ENCODE measurements at regions not wholly inside any gene's neighbourhood (a gene's known extent, or its start where the extent isn't known, plus 50 kb on each side); places are given as distances from the start of the nearest gene placed in this dataset.
A peak's percentile ranks its signal among the peaks of the same experiment; 100 is the strongest.

- TF ChIP-seq CTCF (IDR thresholded peaks at IDR 0.05): no peak
- no peak overlapping the region for H3K4me3 ChIP-seq
- no peak for DNase-seq (ENCODE audit: low spot score in 2 of 2)
Observed at GRCh38 chr5:32989815-32990214, 278.7 kb downstream of the NPR3 start.

GRCh38 chr5:32990593-32991420 lies 279.7 kb downstream of the NPR3 start:
- intact Hi-C loops (cut with DNase I): no loop called here
- Histone ChIP-seq H3K4me1 (no peaks in the 10 kb centered on the region), H3K27me3 (no peaks in the 10 kb centered on the region), H3K27ac (no peak overlapping the region), H3K36me3 (no peaks in the 10 kb centered on the region), H3K9me3 (no peaks in the 10 kb centered on the region), H3K4me3 (peak overlapping the region; percentile 15 to 25)
- no peak for TF ChIP-seq CTCF (IDR thresholded peaks at IDR 0.05)
- no peak for DNase-seq (ENCODE audit: low spot score in 2 of 2)

More at GRCh38 chr5:32989815-32990214, 278.7 kb downstream of the NPR3 start:
- H3K27me3 ChIP-seq: no peaks in the 10 kb centered on the region
- no peaks in the 10 kb centered on the region for H3K36me3 ChIP-seq
- no peak overlapping the region for H3K27ac ChIP-seq
- no peaks in the 10 kb centered on the region for H3K4me1 ChIP-seq
- intact Hi-C loops (cut with DNase I): no loop called here
- H3K9me3 ChIP-seq: no peaks in the 10 kb centered on the region

- H3K36me3 ChIP-seq: no peaks in the 10 kb centered on the region
- DNase-seq (ENCODE audit: low spot score in 2 of 2): no peak
- H3K27ac ChIP-seq: no peak overlapping the region
- no peaks in the 10 kb centered on the region for H3K27me3 ChIP-seq
- intact Hi-C loops (cut with DNase I): no loop called here
- no peaks in the 10 kb centered on the region for H3K4me1 ChIP-seq
- no peak for TF ChIP-seq CTCF (IDR thresholded peaks at IDR 0.05)
- H3K9me3 ChIP-seq: no peaks in the 10 kb centered on the region
- no peak overlapping the region for H3K4me3 ChIP-seq
Observed at GRCh38 chr5:32991421-32991815, 280.3 kb downstream of the NPR3 start.

GRCh38 chr5:32996336-32996735 lies 285.2 kb downstream of the NPR3 start:
- intact Hi-C loops (cut with DNase I): no loop called here
- H3K9me3 ChIP-seq: no peaks in the 10 kb centered on the region
- H3K4me1 ChIP-seq: no peaks in the 10 kb centered on the region
- no peak for DNase-seq (ENCODE audit: low spot score in 2 of 2)
- H3K4me3 ChIP-seq: no peak overlapping the region
- no peaks in the 10 kb centered on the region for H3K36me3 ChIP-seq
- no peaks in the 10 kb centered on the region for H3K27me3 ChIP-seq
- H3K27ac ChIP-seq: no peak overlapping the region
- no peak for TF ChIP-seq CTCF (IDR thresholded peaks at IDR 0.05)

GRCh38 chr5:33008751-33009418 lies 297.8 kb downstream of the NPR3 start:
- Histone ChIP-seq H3K4me3 (no peak overlapping the region), H3K36me3 (no peaks in the 10 kb centered on the region), H3K27me3 (no peaks in the 10 kb centered on the region), H3K27ac (no peak overlapping the region), H3K9me3 (peaks cover 0 to 12% of the 10 kb centered on the region in 2 donors), H3K4me1 (no peaks in the 10 kb centered on the region)
- intact Hi-C loops (cut with DNase I): no loop called here
- no peak for TF ChIP-seq CTCF (IDR thresholded peaks at IDR 0.05)
- no peak for DNase-seq (ENCODE audit: low spot score in 2 of 2)

Data from ascending aorta (tissue), 2 donors.